ENCODE measurements at regions not wholly inside any gene's neighbourhood (a gene's known extent, or its start where the extent isn't known, plus 50 kb on each side); places are given as distances from the start of the nearest gene placed in this dataset.

DNA sequence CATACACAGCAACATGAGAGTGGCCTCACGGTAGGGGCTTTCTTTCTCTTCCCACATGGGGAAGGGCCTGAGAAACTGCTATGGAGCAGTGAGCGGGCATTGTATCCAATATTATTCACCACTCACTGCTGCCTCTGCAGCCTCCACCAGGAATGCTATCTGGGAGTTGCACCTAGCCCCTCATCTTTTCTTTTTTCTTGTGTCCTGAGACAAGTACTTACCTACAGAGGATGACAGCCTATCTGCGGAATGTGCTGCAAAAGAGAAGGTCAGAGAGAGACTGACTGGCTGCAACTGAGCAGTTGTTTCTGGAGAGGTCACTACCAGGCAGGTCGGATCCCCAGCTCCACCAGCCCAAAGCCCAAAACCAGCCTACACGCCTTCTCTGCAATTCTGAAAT, 52.1 kb upstream of the HTATIP2 start:
- DNase-seq (ENCODE audit: low spot score), result no peak

DNA sequence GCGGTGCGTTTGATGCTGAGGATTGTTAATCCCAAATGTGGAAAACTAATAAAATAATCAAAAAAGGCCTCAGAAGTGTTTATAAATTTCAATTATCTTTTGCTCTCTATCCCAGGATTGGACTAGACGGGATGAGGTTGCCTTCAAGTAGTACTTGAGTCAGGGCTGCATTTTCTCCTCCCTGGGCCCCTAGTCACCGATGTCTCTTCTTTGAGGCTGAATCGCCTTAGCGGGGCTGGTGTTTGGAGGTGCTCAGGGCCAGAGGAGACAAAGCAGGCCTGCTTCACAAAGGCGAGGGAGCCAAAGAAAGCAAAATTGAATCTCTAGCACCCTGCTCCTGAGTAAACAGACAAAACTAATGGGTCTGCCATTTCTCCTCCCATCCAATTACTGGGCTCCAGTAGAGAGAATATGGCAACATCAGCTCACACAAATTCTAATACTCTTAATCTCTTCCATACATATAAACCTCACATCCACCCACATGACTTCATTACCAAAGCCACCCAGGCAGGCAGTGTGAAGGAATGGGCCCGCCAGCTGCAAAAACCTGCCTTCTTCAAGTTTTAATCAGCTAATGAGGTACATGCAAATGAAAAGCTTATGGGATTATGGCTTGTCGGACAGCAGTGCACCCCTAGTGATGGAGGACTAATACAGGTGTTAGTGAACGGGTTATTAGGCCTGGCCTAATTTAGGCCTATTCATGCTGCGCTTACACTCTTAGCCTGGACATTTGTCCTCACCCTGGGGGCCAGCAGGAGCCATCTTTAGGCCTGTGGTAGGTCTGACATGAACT, 52.7 kb upstream of the HTATIP2 start:
- DNase-seq (ENCODE audit: low spot score), result no peak

DNA sequence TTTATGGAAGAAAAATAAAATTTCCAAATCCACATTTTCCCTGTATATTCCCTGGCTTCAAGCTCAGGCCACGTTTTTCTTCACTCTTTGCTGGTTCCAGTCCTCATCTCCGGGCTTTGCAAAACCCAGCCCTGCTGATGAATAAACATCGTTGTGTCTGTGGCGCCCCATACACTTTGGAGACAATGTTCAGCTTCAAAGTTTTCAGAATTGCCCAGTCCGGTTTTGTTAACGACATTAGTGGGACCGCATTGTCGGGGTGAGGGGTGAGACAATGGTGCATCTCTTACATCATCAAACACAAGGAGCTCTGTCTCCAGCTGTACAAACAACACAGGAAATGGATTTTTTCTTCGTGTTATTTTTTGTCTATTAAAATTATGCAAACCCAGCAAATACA, 53.4 kb upstream of the HTATIP2 start:
- DNase-seq (ENCODE audit: low spot score), result peak; percentile 94

DNA sequence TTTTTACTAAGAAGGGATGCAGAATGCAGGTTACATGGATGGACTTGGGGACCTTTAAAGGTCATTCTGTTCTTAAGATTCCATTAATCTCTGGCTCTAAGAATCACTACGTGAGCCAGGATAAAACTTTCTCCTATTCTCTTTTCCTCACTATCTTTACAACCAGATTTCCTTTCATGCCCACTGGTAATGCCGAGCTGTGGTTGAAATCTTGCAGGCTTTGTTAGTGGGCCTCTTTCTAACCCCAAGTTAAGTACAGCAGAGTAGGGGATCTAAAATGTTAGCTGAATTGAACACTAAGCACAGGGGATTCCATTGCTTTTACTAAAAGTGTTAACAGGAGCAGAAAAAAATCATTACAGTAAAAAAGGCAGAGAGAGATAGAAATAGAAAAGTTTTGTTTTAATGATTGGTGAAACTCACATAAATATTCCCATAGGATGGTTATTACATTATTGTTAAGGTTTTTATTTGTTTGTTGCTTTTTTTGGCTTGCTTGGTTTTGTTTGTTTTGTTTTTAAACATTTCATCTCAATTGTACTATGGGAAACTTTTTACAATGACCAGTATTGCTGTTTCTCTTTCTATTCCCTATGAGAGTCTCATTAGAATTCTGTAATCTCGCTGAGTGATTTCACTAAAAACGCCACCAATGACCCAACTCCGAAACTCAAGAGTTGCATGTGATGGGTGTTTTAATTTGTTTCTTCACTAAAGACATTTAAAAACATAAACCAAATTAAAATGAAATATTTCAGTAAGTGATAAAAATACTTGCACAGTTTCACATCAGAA, 54.1 kb upstream of the HTATIP2 start:
- DNase-seq (ENCODE audit: low spot score), result no peak

DNA sequence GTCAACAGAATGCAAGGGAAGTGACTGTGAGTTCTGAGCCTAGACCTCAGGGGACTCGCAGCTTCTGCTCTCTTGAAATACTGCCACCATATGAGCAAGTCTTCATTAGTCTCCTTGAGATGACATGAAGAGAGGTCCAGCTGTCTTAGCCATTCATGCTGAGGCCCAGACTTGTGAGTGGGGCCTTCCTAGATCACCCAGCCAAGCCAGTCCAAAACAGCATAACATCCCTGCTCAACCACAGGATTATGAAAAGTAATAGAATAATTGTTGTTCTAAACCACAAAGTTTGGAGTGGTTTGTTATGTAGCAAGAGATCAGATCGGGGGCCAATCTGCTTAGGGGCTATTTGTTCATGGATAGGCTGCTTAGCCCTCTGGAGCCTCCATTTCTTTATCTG, 54.9 kb upstream of the HTATIP2 start:
- no peak for DNase-seq (ENCODE audit: low spot score)

DNA sequence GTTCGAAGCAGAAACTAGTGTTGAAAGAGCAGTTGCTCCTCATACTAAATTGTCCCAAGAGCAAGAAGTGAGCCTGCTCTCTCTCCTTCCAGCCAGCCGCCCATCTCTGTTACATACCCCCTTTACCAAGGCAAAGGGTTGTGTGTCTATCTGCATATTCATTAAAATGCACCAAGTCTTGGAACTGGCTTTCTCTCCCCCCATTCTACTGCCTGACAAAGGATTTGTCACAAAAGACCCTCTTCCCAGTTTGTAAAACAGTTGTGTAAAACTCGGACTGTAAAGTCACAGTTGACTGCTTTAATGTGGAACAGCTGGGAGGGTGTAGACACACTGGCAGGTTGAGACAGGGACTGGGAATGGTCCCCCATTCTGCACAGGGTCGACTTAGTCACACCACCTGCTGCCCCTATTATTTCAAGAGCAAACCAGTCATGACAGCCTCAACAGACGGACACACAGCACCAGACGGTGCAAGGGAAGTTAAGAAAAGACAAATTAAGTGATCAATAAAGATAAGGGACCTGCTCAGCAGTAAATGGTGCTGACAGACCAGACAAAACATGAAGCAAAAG, 60.0 kb upstream of the HTATIP2 start:
- DNase-seq (ENCODE audit: low spot score), result no peak

DNA sequence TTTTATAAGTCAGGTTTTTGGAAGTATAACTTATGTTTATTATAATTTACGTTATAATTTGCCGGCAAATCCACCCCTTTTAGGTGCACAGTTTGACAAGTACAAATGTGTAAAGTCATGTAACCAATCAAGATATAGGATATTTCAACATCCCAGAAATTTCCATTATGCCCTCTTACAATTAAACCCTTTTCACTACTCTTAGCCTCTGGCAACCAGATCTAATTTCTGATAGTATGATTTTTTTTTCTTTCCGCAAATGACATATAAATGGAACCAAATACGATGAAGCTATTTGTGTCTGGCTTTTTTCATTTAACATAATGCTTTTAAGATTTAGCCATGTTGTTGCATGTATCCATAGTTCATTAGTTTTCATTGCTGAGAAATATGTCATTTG, 69.5 kb upstream of the HTATIP2 start:
- DNase-seq (ENCODE audit: low spot score), result no peak

DNA sequence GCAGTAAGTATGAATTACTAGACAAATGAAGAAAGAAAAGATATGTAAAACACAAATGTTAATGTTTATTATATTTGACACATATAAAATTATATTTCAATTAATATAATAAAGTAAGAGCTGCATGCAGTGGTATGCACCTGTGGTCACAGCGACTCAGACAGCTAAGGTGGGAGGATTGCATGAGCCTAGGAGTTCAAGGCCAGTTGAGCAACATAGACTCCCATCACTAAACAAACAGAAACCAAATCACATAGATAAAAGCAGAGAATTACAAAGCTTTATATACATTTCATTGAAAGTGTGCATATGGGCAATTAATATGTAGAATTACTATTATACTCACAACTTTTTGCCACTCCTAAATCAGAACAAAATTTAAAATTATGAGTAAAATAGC, 70.0 kb upstream of the HTATIP2 start:
- DNase-seq (ENCODE audit: low spot score), result no peak

DNA sequence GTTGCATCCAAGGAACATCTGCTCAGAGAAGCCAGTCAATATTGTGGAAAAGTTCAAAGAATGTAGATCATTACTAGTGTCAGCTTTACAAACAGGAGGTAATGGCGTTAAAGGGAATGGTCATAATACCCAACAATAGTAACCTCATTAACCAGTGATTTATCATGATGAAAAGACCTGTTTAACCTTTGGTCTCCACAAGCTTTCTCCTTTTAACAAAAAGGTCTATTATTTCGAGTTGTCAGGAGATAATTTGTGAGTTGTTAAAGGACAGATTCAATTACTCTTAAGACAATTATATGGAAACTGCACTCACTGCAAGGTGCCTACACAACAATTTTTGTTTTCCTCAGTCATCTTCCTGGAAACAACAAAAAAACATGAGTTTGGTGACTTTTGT, 73.8 kb upstream of the HTATIP2 start:
- no peak for DNase-seq (ENCODE audit: low spot score)

DNA sequence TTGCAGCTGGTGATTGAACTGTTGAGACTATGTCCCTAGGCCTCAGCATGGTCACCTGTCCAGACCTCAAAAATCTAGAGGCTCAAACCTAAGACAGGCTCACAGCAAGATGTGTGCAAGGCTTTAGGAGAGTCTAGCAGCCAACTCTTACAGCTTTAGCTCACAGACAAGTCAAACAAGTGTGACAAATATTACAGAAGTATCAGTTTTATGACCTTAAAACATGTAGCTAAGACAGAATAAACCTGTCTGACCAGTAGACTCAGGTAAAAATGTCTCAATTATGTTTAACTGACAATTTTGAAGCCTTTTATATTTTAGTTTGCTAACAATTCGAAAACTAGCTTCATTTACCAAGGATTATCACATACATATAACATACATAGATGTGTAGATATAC, 80.0 kb upstream of the HTATIP2 start:
- DNase-seq (ENCODE audit: low spot score), result no peak

DNA sequence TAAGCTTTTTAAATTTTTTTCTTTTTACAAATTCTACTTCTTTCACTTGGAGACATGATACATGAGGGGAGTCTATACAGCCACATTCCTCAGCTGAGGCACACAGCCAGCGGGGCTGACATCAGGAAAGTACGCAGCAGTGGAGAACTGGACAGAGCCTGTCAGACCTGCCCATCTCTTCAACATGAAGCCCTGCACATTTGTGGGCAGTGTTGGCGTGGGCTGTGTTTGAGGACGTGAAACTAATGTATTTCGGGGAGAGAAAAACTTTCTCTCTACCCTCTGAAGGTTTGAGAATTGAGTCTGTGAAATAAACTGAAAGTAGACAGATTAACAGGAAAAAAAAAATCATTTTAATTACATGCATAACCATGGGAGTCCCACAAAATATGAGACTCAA, 84.8 kb upstream of the HTATIP2 start:
- no peak for DNase-seq (ENCODE audit: low spot score)

DNA sequence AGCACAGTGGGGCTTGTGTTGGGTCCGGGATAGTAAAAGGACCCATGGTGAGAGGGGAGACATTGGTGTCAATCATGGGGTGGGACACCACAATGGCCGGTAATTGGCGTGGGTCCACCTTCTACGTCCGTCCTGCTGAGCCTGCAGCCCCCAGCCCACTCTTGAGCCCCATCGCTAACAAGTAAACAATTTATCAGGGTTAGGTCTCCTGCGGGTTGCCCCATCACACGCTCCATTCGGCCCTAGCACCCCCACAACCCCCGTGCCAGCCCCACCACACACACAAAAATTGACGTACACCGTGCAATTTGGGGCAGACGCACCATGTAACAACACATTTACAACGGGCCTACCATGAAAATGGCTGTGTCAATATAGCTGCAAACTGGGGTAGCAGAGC, 86.5 kb upstream of the HTATIP2 start:
- no peak for DNase-seq (ENCODE audit: low spot score)

DNA sequence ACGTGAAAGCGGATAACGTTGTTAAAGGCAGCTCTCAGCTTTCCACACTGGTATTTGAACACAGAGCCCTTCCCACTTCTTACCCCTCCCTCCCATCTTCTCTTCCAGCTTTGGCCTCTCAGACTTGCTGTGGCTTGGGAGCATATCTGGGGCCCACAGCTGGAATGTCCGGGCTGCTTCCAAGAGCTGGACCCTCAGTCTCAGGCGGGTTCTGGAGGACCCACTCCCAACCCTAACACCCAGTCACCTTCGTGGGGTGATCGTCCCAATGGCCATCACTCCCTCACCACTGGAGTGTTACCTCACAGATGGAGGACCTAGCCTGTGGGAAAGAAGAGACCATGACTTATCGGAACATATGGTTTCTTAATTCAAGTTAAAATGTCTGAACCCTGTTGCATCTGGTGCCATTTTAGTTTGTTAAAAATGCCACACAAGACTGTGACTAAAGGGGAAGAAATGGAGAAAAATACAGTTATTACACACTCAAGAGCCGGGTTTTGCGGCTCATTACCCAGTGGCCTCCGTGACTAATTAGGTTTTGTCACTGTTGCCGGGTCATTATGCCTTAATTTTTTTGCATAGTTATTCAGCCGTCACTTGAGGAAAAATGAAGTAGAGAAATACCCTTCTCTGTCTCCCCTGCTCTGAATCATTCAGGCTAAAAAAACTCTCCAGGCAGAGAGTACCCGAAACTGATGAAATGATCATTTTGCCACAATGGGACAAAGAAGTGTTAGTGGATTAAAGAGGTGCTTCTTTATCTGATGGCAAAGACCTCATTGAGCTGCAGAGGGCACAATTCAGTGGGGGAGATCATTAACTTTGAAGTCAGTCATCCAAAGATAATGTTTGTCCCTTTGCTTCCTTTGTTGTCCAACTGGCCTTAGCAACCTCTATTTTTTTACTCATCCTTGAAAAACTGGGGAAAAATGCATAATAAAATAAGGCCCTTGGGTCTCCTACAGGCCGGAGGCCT, 87.2 kb upstream of the HTATIP2 start:
- DNase-seq (ENCODE audit: low spot score), result no peak

DNA sequence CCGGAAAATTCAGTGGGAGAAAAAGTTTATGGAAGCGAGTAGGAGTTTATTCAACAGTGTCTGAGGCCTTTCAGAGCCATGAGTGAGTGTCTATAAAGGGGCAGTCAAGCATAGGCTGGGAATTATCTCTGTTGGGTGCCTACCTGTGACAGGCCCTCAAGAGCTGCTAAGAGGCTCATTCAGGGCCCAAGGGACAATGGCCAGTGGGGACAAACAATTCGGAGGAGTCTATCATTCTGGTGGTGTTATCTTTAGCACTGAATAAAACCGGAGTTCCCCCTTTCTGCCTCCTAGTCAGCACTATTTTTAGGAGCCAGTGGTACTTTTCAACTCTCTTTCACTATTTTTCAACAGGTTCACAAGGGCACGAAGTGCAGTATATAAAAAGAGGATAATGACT, 89.5 kb upstream of the HTATIP2 start:
- DNase-seq (ENCODE audit: low spot score), result no peak

DNA sequence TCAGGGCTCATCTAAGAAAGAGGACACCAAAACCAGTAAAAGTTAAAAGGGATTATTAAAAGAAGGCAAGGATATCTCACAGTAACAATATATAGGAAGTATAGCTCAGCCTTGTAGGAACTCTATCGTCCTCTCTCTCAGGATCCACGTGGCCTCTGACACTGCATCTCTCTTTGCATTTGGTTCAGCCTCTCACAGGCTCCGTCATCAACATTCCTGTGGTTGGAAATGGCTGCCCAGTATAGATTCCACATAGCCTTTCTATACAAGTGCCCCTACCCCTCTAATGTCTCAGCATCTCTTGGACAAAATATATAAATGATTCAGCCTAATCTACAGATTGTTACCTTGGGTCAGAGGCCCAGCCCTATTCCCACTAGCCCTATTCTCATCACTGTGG, 101.3 kb upstream of the DBX1 start:
- DNase-seq (ENCODE audit: low spot score), result no peak

DNA sequence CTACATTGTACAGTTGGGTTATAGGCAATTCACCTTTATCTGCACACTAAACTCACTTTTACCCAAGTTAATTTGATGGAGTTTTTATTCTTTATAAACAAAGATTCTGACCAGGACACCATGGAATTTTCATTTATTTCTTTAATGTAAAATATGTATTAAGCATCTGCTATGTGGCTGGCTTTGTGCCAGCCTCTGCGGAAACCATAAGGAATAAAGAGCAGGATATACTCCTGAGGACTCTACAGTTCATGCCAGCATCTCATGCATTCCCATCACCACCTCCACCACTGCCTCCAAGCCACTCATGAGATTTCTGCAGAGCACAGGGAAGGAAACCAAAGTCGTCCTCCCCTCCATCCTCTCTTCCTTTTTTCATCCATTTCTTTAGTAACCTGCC, 100.0 kb upstream of the DBX1 start:
- DNase-seq (ENCODE audit: low spot score), result no peak

DNA sequence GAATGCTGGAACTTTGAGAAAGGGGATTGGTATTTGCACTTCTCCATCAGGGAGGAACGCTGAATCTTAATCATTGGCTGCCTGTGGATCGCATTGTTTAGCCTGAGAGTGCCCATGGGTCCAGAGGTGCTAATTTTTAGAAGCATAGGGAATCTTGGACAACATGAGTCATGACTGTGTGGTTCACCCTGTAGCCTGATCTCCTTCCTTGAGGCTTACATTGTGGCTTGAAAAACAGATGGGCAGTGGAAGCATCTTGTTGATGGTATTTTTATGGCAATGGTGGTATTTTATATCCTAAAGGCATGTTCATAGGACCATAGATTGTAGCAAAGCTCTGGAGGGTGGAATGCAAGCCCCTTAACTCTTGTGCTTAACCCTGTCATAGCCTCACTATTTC, 99.2 kb upstream of the DBX1 start:
- no peak for DNase-seq (ENCODE audit: low spot score)

DNA sequence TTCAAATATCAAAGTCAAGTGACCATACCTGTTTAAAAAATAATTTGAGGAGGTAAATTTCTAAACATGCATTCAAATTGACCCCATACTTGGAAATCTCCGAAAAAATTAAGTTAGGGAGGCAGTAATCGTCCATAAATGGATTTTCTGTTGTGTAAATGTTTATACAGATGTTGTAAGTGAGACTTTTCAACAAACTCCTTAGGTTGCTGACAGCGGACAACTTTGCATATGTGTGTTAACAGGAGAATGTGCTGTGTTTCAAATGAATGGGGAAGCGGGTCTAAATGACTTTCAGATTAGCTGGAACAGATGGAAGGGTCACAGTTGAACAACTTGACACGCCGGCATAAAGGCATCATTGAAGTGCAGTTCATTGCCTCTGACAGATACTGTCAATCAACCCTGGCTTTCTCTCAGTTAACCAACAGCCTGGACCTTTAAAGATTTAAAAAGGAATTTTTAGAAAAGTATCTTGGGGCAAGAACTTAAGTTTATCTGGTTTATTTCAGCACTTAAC, 98.2 kb upstream of the DBX1 start:
- DNase-seq (ENCODE audit: low spot score), result no peak

DNA sequence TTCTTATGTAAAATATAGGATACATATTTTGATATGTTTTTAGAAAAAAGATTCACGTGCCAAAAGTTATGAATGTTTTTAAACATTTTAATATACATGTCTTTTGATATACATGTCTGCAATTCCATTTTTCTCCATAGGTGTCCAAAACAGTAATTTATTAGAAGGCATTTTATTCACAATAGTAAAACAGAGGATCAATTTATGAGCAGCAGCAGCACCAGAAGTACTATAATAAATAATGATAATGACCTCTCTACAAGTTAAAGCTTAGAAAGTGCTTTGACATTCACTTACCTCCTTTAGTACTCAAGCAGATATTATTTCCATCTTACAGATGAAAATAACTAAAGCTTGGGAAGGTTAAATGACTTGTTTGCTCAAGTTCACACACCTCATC, 96.7 kb upstream of the DBX1 start:
- no peak for DNase-seq (ENCODE audit: low spot score)

DNA sequence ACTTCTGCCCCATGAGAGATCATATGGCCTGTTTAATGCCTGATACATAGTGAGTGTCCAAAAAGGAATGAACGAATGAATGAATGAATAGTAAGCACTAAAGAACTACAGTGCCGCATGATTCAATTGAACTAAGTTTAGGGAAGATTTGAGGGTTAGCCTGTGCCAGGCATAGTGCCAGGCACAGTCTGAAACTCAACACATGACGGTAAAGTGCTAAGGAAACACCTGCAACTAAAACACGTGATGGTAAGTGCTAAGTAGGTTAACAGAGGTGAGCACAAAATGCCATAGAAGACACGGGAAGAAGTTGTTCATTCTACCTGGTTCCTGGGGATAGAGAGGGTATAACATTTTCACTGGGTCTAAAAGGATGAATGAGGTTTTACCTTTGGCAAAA, 93.5 kb upstream of the DBX1 start:
- no peak for DNase-seq (ENCODE audit: low spot score)

DNA sequence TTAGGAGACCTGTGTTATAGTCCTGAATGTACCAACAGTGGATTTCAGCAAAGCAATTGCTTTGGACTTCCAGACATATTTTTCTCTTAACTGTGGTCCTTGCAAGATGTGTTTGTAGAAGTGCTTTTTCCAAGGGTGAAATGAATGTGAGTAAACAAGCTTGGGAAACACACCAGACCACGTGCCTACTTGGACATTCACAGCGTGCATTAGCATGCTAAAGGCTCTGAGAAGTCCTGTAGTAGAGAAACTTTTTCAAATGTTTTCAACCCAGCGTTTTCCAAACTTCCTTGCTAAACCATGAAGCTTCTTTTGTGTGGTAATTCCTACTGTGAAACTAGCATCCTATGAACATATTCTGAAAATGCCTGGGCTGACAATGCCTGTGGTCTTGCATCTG, 91.2 kb upstream of the DBX1 start:
- DNase-seq (ENCODE audit: low spot score), result no peak

Data from pons (tissue), 1 donor.